DOHH2 (cell line): ENCODE measurements at regions not wholly inside any gene's neighbourhood (a gene's known extent, or its start where the extent isn't known, plus 50 kb on each side); places are given as distances from the start of the nearest gene placed in this dataset.

Source experiments
- H3F3A ChIP-seq: fragments of 200-600 bp; sonication (generic), shearing (Covaris generic); 2 replicates; pipeline ENCODE4 v1.6.0; 2016; ENCODE audit warnings: antibody characterized with exemption, mild to moderate bottlenecking; ENCODE audit not compliant: control insufficient read depth, insufficient read depth
- H3K27ac ChIP-seq: fragments of 200-600 bp; sonication (generic); 2 replicates; pipeline ENCODE4 v1.5.1; 2014; ENCODE audit warnings: low read depth, mild to moderate bottlenecking, low read length, moderate library complexity
- H3K27me3 ChIP-seq: fragments of 200-600 bp; sonication (generic); 2 replicates; pipeline ENCODE4 v1.6.1; 2014; ENCODE audit warnings: mild to moderate bottlenecking, low read length, mixed read lengths; ENCODE audit not compliant: control insufficient read depth
- H3K36me3 ChIP-seq: fragments of 200-600 bp; sonication (generic); 2 replicates; pipeline ENCODE4 v1.6.1; 2014; ENCODE audit warnings: mild to moderate bottlenecking, low read length, moderate library complexity, mixed read lengths; ENCODE audit not compliant: control insufficient read depth
- H3K4me1 ChIP-seq: fragments of 200-600 bp; sonication (generic); 2 replicates; pipeline ENCODE4 v1.6.1; 2014; ENCODE audit warnings: mild to moderate bottlenecking, low read length, mixed read lengths; ENCODE audit not compliant: control insufficient read depth
- H3K4me2 ChIP-seq: fragments of 200-600 bp; sonication (generic); 2 replicates; pipeline ENCODE4 v1.6.0; 2014; ENCODE audit warnings: mild to moderate bottlenecking, low read length, moderate library complexity
- H3K4me3 ChIP-seq: fragments of 200-600 bp; sonication (generic); 2 replicates; pipeline ENCODE4 v1.5.1; 2014; ENCODE audit warnings: mild to moderate bottlenecking, low read length, mixed read lengths
- H3K79me2 ChIP-seq: fragments of 200-600 bp; sonication (generic); 2 replicates; pipeline ENCODE4 v1.6.1; 2014; ENCODE audit warnings: mild to moderate bottlenecking, low read length, mixed read lengths; ENCODE audit not compliant: control insufficient read depth
- H3K9me2 ChIP-seq: fragments of 200-600 bp; sonication (generic); replicated peaks from 2 replicates; pipeline ENCODE4 v1.6.1; 2014; ENCODE audit warnings: mild to moderate bottlenecking, low read length, mixed read lengths; ENCODE audit not compliant: control insufficient read depth
- H3K9me3 ChIP-seq: fragments of 200-600 bp; sonication (generic); 2 replicates; pipeline ENCODE4 v1.6.1; 2014; ENCODE audit warnings: antibody characterized with exemption, low read length, mixed read lengths; ENCODE audit not compliant: control insufficient read depth, insufficient read depth
- H4K20me1 ChIP-seq: fragments of 200-600 bp; sonication (generic); 2 replicates; pipeline ENCODE4 v1.6.0; 2014; ENCODE audit warnings: low read depth, mild to moderate bottlenecking, antibody characterized with exemption, low read length, moderate library complexity; ENCODE audit not compliant: control insufficient read depth, insufficient read depth
- CTCF ChIP-seq: fragments of 200-600 bp; sonication (generic); IDR thresholded peaks from one replicate; pipeline ENCODE4 v1.5.1; 2014; ENCODE audit warnings: antibody characterized with exemption, mild to moderate bottlenecking, low read depth, low read length; ENCODE audit not compliant: poor library complexity, severe bottlenecking
- EZH2phosphoT487 ChIP-seq: fragments of 200-600 bp; sonication (generic); IDR thresholded peaks from 2 replicates; pipeline ENCODE4 v1.6.1; 2017; ENCODE audit warnings: borderline replicate concordance, mild to moderate bottlenecking, antibody characterized with exemption, low read length, moderate library complexity, mixed read lengths

GRCh38 chr1:47559944-47560695, 122.3 kb downstream of the FOXD2 start:
- Histone ChIP-seq H3K4me3 (no peak overlapping the region), H3K4me2 (no peak overlapping the region), H3K36me3 (no peaks in the 10 kb centered on the region), H4K20me1 (no peaks in the 10 kb centered on the region), H3K79me2 (no peaks in the 10 kb centered on the region), H3K9me3 (no peaks in the 10 kb centered on the region), H3F3A (no peaks in the 10 kb centered on the region), H3K27me3 (peaks cover 6% of the 10 kb centered on the region; the same call in 1 of the 2 replicates), H3K27ac (no peak overlapping the region), H3K4me1 (no peaks in the 10 kb centered on the region), H3K9me2 (no peaks in the 10 kb centered on the region)
- no peak for TF ChIP-seq CTCF
- no peak for TF ChIP-seq EZH2phosphoT487

- no peak overlapping the region for H3K27ac ChIP-seq
- no peak overlapping the region for H3K4me2 ChIP-seq
- H3F3A ChIP-seq: no peaks in the 10 kb centered on the region
- H3K4me3 ChIP-seq: no peak overlapping the region
- H3K4me1 ChIP-seq: no peaks in the 10 kb centered on the region
- H3K36me3 ChIP-seq: no peaks in the 10 kb centered on the region
- no peaks in the 10 kb centered on the region for H3K79me2 ChIP-seq
- no peaks in the 10 kb centered on the region for H3K9me3 ChIP-seq
- H3K27me3 ChIP-seq: peaks cover 6% of the 10 kb centered on the region; the same call in 1 of the 2 replicates
- H4K20me1 ChIP-seq: no peaks in the 10 kb centered on the region
- TF ChIP-seq CTCF: no peak
- TF ChIP-seq EZH2phosphoT487: no peak
- no peaks in the 10 kb centered on the region for H3K9me2 ChIP-seq
These were observed 123.7 kb downstream of the FOXD2 start for GRCh38 chr1:47561523-47562007.

- Histone ChIP-seq H3K27ac (no peak overlapping the region), H3K4me2 (no peak overlapping the region), H3K4me1 (no peaks in the 10 kb centered on the region), H3K4me3 (no peak overlapping the region), H3F3A (no peaks in the 10 kb centered on the region), H3K79me2 (no peaks in the 10 kb centered on the region), H3K27me3 (peaks cover 6% of the 10 kb centered on the region; the same call in 1 of the 2 replicates), H4K20me1 (no peaks in the 10 kb centered on the region), H3K9me3 (no peaks in the 10 kb centered on the region), H3K36me3 (no peaks in the 10 kb centered on the region), H3K9me2 (no peaks in the 10 kb centered on the region)
- no peak for TF ChIP-seq CTCF
These were observed 124.3 kb downstream of the FOXD2 start for GRCh38 chr1:47562147-47562546.
